Ammon's horn (tissue), 1 donor: ENCODE measurements at regions not wholly inside any gene's neighbourhood (a gene's known extent, or its start where the extent isn't known, plus 50 kb on each side); places are given as distances from the start of the nearest gene placed in this dataset.

ENCODE experiments used
- DNase-seq: peaks from one replicate; pipeline ENCODE4 v3.0.0-alpha.2; 2016; ENCODE audit warnings: low spot score

DNA sequence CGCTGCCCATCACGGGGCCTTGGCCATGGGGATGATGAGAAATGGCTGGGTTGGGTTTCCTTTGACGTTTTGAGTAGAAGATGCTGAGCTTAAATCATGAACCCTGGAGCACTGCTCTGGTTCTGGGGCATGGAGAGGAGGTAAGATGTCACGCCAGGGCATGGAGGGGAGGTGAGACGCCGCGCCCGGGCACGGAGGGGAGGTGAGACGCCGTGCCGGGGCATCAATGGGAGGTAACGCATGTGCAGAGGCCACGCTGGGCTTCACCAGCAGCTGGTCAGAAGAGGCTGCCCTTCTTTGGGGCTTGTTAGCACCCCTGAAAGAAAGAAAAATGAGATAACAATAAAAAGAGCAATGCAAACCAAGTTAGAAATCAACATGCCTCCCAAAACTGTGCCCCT lies 322.5 kb upstream of the IRX4 start:
- DNase-seq = no peak

DNA sequence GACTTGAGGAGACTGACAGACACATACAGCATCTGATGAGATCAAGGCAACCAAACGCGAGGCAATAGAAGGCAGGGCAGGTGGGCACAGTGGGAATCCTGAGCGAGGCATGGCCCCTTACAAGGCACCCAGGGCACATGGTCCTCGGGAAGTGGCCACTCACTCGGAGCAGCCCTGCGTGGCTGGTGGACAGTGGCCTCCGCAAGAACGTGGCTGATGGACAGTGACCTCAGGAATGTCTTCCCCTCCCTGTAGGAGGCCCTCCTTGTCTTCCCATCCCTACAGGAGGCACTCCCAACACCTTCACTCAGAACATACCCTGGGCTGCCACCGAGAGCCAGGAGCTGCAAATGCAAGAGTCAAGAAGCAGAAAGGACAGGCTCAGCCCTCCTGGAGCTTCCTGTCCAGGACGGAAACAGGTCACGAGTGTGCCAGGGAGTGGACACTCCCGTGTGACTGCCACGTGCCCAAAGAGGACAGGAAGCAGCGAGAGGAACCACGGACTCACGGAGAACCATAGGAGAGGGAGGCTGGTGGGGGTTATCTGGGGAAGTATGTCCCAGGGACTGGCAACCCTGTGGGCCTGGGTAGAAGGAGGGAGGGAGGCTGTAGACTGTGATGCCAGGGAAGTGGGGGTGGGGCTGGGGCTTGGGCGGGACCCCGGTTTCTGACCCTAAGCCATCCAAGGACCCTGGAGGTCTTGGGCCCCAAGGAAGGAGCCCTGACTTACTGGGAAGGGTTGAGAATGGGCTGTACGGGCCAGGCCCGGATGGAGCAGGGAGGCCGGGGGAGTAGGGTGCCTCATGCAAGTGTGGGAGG lies 321.9 kb upstream of the IRX4 start:
- no peak for DNase-seq

DNA sequence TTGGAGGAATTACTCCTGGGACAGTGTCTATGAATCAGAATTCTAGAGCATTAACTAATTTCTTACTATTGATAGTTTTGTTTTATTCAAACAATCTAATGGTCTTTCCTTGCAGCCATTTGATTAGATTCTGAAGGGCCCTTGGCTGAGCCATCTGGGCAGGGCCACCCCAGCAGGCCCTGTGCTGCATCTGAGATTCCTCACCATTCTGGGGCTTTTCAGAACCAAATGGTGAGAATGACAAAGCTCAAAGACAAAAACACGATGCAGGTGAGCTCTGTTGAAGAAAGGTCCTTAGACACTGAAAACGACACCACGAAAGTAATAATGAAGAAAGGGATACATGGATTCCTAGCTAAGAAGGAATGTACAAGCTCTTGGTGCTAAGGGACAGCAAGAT lies 321.0 kb upstream of the IRX4 start:
- no peak for DNase-seq

DNA sequence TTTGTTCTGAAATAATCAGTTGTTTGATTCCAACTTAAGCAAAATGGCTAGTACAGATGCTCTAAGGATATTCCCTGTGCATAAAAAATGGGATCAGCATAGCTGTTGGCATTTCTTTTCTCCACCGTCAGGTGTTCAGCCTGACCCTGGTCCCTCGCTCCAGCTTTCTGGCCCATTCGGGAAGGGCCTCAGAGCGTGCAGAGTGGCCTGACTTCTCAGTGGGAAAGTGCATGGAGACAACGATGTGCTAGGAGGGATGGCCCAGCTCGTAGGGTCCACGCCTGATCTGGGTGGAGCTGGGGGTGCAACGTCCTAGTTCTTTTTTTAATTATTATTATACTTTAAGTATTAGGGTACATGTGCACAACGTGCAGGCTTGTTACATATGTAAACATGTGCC lies 319.1 kb upstream of the IRX4 start:
- no peak for DNase-seq

DNA sequence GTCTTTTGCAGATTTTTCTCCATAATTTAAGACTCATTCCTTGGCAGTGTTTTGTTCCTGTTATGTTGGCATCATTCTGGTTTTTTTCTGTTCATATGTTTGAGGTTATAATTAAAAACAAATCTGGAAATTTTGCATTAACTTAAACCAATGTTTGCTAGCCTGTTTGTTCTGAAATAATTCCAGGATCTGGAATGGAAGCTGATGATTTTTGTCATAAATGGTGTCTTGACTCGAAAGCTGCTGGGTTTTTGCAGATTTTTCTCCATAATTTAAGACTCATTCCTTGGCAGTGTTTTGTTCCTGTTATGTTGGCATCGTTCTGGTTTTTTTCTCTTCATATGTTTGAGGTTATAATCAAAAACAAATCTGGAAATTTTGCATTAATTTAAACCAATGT lies 318.7 kb upstream of the IRX4 start:
- no peak for DNase-seq

DNA sequence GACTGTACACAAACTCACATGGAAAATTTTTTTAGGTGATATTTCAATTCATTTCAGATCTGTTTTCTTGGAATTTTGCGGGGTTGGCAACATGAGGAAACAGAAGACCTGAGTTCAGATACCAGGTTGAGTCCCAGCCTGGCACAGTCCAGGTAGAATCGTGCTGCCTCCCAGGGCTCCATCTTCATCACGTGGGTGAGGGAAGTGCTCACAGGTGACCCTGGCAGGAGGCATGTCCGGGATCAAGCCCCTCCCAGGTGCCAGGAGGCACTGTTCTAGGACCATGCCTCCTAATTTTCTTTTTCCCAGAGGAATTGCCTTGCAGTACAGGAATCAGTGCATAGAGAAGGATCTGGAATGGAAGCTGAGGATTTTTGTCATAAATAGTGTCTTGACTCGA lies 318.3 kb upstream of the IRX4 start:
- no peak for DNase-seq

DNA sequence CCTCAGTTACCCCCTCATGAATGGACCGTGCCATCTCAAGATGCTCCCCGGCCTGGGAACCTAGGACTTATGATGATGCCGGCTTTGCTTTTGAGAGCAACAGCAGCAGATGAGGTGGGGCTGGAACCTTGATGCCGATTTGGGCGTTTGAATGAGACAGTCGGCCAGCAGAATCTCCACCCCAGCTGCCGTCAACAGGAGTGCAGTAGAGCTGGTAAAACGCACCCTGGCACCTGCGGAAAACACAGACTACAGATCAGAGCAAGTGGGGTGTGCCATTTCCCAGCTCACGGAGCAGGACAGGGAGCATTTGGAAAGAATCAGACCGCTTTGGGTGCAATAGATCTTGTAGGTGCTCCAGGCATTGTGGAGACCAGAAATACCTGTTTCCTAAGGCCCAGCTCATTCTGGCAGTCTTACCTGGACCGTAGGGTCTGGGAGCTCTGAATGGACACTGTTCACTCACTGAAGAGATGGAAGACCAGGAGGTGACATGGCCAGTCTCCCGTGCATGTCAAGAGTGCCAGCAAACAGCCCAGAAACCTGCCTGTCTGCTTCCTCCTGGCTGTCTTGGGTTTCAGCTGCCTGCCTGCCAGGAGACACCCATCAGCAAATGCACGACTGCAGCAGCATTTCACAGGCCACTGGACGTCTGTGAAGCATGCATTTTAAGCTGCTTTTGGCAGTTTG lies 317.7 kb upstream of the IRX4 start:
- DNase-seq = no peak

DNA sequence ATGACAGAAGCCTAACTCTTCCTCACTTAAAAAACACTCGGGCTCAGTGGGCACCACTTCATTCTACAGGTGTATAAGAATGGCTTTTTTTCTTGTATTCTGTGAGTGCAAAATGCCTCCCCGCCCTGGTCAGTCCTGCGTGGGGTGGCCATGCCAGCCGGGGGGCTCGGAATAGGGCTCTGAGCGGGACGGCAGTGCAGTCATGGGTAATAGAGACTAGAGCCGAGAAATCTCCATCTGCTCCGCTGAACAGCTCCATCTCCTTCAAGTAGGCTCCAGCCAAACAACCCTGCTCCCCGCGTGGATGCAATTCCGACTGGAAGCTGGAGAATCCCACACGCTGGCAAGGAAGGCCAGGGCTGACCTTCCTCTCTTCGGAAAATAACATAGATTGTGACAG lies 317.0 kb upstream of the IRX4 start:
- DNase-seq = no peak

DNA sequence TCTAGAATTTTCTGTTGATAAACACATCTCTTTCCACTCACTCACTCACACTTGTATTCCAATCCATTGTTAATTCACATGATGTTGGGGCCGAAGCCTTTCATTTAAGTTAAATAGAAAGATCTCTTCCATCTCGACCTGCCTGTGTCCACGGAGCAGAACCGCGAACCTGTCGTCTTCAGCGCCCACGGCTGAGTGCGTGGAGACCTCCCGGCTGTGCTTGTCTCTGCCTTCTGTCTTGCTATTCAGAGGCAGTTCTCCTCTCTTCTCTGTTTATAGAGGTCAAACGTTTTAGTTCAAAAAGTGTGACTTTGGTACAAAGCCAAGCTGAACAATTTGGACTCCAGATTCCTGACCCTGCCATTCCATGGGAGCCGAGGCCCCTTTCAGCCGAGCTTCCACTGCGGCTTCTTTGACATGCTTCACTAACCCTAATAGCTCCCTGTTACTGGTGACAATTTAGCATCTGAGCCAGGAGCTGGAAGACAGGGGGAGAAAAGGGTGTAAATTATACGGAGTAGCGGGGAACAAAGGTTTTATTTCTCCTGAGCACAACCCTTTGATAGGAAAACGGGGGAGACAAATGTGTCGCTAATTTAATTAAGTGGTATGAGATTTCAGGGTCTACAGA lies 314.4 kb upstream of the IRX4 start:
- no peak for DNase-seq

DNA sequence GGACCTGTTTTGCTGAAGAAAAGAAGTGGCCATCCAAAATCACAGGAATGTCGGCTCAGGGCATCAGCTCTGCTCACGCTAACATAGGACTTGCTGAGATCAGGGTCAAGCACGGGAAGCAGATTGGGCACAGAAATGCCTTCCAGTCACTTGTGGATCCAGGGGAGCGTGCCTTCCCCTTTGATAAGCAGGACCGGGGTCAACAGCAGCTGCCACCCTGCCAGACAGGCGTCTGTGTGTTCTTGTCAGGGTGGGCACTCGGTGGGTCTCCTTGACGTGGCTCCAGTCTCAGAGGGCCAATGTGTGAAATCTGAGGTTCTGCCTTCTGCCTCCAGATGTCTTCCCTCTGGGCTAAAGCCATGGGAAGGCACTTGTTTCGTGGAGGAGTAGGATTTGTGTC lies 313.7 kb upstream of the IRX4 start:
- no peak for DNase-seq

DNA sequence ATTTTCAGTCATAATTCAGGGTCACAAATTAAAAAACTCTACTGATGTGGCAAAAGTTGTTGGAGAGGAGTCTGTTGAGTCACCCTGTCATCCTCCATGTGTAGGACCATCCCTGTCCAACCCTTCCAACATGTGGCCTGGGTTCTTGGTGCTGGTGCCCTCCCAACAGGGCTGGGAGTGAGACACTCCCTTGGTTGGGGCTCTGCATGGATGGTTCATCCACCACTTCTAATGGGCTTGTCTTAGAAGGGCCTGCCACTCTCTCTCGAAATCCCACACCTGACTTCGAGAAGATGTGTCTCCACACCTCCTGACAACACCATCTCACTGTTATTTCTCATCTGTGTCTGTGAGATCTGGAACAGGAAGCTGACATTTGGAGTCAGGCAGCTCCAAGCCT lies 312.2 kb upstream of the IRX4 start:
- DNase-seq = no peak

DNA sequence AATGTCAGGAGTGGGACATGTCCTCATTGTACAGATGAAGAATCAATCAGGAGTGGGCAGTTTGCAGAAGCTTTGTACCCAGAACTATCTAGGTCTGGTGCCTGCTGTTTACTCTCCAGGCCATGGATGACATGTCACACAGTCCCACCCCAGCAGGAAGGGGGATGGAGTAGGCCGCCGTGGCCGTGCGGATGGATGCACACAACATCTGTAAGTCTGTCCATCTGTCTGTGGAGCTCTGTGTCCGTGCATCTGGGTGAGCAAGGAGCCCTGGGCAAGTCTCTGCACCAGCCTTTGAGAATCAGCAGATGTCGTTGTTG lies 311.5 kb upstream of the IRX4 start:
- no peak for DNase-seq

DNA sequence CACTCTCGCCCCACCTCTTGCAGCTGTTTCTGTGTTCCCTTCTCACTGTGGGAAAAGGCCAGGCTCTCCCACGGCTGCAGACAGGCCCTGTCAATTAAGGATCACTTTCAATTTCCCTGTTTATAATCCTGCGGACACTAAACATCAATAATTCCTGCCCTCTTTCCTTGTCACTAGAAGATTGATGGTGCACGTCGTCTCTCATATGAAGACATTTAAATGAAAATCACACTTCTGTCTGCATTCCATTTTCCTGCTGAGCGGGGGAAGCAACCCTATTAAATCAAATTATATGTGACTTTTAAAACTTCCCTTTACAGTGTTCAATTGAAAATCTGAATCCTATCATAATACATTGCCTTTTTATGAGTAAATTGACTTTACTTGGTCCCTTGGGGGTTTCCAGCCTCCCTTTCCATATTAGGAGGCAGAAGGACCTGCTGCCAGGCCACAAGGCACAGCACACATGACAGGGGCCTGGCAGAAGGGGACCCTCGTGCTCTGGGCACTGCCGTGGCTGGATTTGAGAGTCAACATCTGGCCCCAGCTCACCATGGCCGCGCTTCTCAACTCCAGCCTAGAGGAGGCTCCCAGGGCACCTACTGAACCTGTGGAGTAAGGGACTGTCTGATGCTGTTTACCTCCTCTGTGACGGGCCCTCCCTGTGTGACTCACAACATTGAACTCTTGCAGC lies 311.0 kb upstream of the IRX4 start:
- no peak for DNase-seq

DNA sequence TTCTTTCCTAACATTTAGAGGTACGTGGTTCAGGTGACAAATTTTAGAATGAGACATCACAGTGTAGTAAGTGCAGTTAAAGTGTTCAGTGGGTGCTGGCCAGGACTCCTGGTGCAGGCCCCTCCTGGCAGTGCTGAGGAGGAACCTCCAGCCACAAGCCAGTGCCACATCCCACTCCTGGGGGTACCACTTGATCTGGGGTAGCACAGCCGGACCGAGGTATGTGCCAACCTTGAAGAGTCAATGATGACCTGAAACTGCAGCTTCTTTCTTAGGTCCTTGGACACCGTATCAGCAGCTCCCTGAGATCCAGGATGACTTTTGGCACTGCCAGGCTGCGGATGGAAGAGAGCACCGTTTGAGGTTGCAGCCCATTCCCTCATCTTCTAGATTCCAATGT lies 310.4 kb upstream of the IRX4 start:
- DNase-seq = no peak

DNA sequence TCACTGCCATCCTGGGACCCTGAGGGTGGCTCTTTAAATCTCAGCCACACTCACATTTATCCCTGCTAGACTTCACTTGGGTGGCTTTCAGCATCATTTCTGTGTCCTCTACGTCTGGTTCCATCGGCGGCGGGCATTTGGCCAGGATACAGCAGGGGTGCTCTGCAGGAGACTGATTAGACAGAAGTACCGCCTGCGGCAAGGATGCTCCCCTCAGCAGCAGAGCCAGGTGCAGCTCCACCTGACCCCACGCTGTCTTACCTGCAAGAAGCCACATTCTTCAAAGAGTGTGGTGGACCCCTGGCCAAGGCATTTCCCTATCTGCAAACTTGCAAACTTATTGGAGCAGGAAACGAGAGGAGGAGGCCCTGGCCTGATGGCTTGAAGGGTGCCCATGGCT lies 309.8 kb upstream of the IRX4 start:
- DNase-seq = no peak

DNA sequence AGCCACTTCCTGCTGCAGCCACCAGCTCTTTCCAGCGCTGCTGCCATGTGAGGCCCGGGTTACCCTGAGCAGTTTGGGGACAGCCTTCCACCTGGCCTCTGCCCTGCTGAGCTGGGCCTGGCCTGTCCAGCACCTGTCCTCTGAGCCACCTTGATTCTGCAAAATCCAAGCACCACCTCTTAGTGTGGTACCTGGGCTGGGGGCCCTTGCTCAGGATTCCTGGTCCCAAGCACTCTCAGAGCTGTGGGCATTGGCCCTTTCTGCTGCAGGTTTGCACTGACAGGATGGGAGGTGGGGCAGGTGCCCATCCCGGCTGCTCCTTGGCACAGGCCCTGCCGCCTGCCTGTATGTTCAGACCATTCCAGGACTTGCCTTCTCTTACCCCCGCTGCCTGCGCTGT lies 309.2 kb upstream of the IRX4 start:
- no peak for DNase-seq

DNA sequence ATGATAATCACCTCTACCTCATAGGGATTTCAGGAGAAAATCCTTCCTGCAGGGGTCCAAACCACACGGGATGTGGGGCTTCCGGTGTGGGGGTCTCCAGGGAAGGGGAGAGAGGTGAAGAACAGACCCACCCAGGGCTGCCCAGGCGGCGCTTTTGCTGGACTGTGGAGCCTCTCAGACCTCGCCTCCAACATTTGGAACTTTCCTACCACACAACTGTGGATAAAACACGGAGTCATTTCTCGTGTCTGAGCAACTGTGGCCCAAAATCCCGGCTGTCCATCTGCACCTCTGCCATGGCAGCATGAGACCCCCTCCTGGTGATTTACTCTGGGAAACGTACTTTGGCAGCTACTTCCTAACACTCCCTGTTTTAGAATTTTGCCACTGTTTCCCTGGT lies 307.8 kb upstream of the IRX4 start:
- no peak for DNase-seq

DNA sequence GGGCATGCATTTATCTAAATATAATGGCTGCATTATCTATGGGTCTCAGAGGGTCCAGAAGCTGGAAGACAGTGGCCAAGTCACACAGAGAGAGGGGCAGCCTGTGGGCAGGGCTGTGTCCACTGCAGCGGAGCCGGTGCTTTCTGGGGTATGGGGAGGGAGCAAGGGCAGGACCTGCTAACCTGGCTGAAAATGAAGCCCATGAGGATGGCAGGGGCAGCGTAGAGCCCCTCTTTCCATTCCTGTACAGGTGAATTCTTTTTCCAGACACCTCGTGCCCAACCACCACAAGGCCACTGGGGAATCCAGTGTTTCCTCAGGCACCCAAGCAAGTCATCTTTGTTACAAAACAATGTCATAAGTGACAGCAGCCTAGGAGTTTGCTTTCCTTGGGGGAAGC lies 305.9 kb upstream of the IRX4 start:
- no peak for DNase-seq

DNA sequence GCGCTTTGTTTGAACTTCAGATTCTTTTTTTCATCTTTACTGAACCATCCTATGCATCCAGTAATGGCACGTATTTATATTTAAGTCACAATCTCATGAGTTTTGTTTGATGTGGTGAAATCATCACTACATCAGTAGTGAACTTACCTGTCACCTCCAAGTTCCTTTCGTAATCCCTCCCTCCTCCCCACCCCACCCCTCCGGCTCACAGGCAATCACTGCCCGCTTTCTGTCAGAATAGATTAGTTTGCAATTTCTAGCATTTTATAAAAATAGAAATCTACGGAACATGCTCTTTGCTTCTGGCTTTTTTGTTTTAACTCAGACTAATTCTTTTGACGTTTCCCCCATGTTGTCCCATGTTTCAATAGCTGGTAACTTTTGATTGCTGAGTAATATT lies 305.4 kb upstream of the IRX4 start:
- no peak for DNase-seq

DNA sequence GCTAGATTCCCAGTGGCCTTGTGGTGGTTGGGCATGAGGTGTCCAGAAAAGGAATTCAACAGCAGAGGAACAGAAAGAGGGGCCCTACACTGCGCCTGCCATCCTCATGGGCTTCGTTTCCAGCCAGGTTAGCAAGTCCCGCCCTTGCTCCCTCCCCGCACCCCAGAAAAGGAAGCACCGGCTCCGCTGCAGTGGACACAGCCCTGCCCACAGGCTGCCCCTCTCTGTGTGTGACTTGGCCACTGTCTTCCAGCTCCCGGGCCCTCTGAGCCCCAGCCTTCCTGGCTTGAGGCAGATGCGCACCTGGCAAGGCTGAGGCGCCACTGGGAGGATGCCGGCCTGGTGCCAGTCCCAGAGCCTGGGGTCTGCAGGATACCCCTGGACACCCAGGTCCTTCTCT lies 305.0 kb upstream of the IRX4 start:
- DNase-seq = no peak

DNA sequence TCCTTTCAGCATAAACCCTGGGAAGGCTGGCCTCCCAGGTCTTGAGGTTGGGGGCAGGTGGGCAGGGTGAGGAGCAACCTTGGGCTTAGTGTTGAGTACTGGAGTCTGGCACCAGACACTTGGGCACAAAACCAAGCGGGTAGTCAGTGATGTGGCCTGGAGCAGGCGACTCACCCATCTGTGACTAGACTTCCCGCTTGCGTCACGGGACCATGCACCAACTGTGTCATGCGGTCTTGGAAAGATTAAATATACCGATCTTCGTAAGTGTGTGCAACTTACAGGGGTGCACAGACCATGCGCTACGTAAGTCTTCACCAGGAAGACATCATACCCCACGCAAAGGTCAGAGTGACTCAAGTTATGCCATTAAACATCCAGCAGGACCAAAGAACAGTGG lies 304.4 kb upstream of the IRX4 start:
- no peak for DNase-seq

DNA sequence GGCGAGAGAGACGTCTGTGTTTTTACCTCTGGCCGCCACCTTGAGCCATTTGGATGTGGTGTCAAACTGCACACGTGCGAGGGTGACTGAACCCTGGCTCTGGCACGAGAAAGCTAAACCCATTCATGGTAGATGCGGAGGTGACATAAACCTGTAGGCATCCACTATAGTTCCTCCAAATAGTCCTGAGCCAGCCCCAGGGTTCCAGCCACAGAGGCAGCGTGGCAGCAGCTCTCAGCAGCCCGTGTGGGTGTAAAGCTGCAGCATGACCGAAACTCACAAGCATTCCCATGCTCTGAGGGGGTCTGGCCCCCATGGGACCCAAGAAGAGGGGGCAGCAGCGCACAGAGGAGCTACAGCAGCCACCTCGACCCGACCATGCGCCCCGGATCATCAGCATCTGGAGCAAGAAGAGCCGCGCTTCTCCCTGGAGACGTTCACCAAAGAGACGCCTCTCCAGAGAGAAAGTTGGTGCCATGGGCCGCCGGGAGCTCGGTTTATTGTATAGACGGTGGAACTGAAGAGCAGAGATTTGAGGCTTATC lies 303.8 kb upstream of the IRX4 start:
- DNase-seq = no peak
